Endothelial cell of umbilical vein (primary cell): ENCODE measurements at regions not wholly inside any gene's neighbourhood (a gene's known extent, or its start where the extent isn't known, plus 50 kb on each side); places are given as distances from the start of the nearest gene placed in this dataset.

ENCODE experiments used
- BruUV-seq: library from RNA; stranded (reverse); fragments of 400-500 nt; replicated peaks from 2 replicates; lab custom pipeline; 2021; lab: Mats Ljungman, UMichigan
- CTCF ChIA-PET: fragments of 300-600, 350-600 bp; sonication (Branson Sonifier 250); formaldehyde crosslinking; loops from one replicate; lab custom pipeline; 2021; ENCODE audit warnings: antibody characterized with exemption, inconsistent platforms; lab: Charles Lee
- POLR2A ChIA-PET: fragments of 300-600, 350-600 bp; sonication (Branson Sonifier 250); formaldehyde crosslinking; loops from one replicate; lab custom pipeline; 2021; ENCODE audit warnings: antibody characterized with exemption, inconsistent platforms; lab: Charles Lee
- DNase-seq: peaks from one replicate; pipeline ENCODE4 v3.0.0-alpha.2; 2011; ENCODE audit warnings: low read depth, low spot score
- FAIRE-seq: peaks from 2 replicates; lab custom pipeline; 2011; peaks lifted over from hg19 to GRCh38; lab: Jason Lieb, UNC
- H2AFZ ChIP-seq: 2 replicates; pipeline ENCODE4 v1.6.0; 2012; ENCODE audit warnings: low read depth, low read length, control low read depth, inconsistent platforms
- H3K27ac ChIP-seq: 2 replicates; pipeline ENCODE4 v1.5.1; 2011; ENCODE audit warnings: low read depth, mild to moderate bottlenecking, control low read depth, low read length, moderate library complexity; ENCODE audit not compliant: insufficient read depth
- H3K27me3 ChIP-seq, 2 experiments: 2 replicates each; pipeline versions ENCODE4 v1.6.0 to v1.6.1; 2011; ENCODE audit warnings: low read length in 2 of 2, mixed read lengths in 1 of 2; ENCODE audit not compliant: control insufficient read depth in 2 of 2, insufficient read depth in 2 of 2
- H3K36me3 ChIP-seq, 2 experiments: 2 replicates in 1 of 2; 3 replicates in 1 of 2; pipeline ENCODE4 v1.5.1; 2011; ENCODE audit warnings: low read length in 2 of 2, mild to moderate bottlenecking in 1 of 2, moderate library complexity in 1 of 2; ENCODE audit not compliant: control insufficient read depth in 2 of 2, insufficient read depth in 2 of 2; ENCODE audit errors: extremely low read depth in 1 of 2
- H3K4me1 ChIP-seq: 3 replicates; pipeline ENCODE4 v1.5.1; 2011; ENCODE audit warnings: mild to moderate bottlenecking, low read length; ENCODE audit not compliant: control insufficient read depth, insufficient read depth; ENCODE audit errors: extremely low read depth
- H3K4me2 ChIP-seq: 2 replicates; pipeline ENCODE4 v1.6.1; 2011; ENCODE audit warnings: low read length, control low read depth, mixed read lengths; ENCODE audit not compliant: insufficient read depth
- H3K4me3 ChIP-seq, 3 experiments: fragments of 200-600 bp in 1 of 3; sonication (generic), shearing (Covaris generic) in 1 of 3; replicated peaks in 1 of 3; 2 replicates each; pipeline ENCODE4 v1.5.1; 2011 to 2016; ENCODE audit warnings: control low read depth in 3 of 3, low read length in 3 of 3, mild to moderate bottlenecking in 2 of 3, inconsistent platforms in 1 of 3, low read depth in 1 of 3, moderate library complexity in 1 of 3; ENCODE audit not compliant: insufficient read depth in 1 of 3
- H3K79me2 ChIP-seq: 2 replicates; pipeline ENCODE4 v1.6.0; 2012; ENCODE audit warnings: low read length, inconsistent platforms; ENCODE audit not compliant: control insufficient read depth, insufficient read depth
- H3K9ac ChIP-seq: replicated peaks from 2 replicates; pipeline ENCODE3; 2011; ENCODE audit warnings: low read length, control low read depth; ENCODE audit not compliant: insufficient read depth; ENCODE audit errors: extremely low read depth
- H3K9me1 ChIP-seq: replicated peaks from 3 replicates; pipeline ENCODE4 v1.6.0; 2011; ENCODE audit warnings: mild to moderate bottlenecking, low read length; ENCODE audit not compliant: control insufficient read depth, insufficient read depth; ENCODE audit errors: extremely low read depth
- H3K9me3 ChIP-seq: replicated peaks from 2 replicates; pipeline ENCODE4 v1.5.1; 2012; ENCODE audit warnings: low read length, inconsistent platforms; ENCODE audit not compliant: control insufficient read depth, insufficient read depth
- H4K20me1 ChIP-seq: replicated peaks from 2 replicates; pipeline ENCODE3; 2011; ENCODE audit warnings: mild to moderate bottlenecking, low read length; ENCODE audit not compliant: control insufficient read depth, insufficient read depth; ENCODE audit errors: extremely low read depth
- EZH2 ChIP-seq: IDR thresholded peaks from 2 replicates; pipeline ENCODE4 v1.6.1; 2012; ENCODE audit warnings: borderline replicate concordance, low read depth, mild to moderate bottlenecking, moderate library complexity, low read length, inconsistent platforms; ENCODE audit not compliant: severe bottlenecking
- FOS ChIP-seq: IDR thresholded peaks from 2 replicates; pipeline ENCODE4 v1.6.1; 2011; ENCODE audit warnings: mild to moderate bottlenecking, low read length, moderate library complexity, borderline replicate concordance; ENCODE audit not compliant: insufficient read depth
- GATA2 ChIP-seq: IDR thresholded peaks from 2 replicates; pipeline ENCODE4 v1.7.0; 2011; ENCODE audit warnings: low read depth, mild to moderate bottlenecking, moderate library complexity, mixed read lengths, low read length; ENCODE audit not compliant: insufficient read length, insufficient read depth
- JUN ChIP-seq: IDR thresholded peaks from 2 replicates; pipeline ENCODE4 v1.6.1; 2011; ENCODE audit warnings: borderline replicate concordance, low read depth; ENCODE audit not compliant: insufficient read length, insufficient read depth
- MYC ChIP-seq: IDR thresholded peaks from one replicate; pipeline ENCODE4 v1.6.1; 2011; ENCODE audit warnings: mild to moderate bottlenecking, low read depth, low read length
- POLR2A ChIP-seq: IDR thresholded peaks from 2 replicates; pipeline ENCODE4 v1.6.1; 2012; ENCODE audit warnings: low read depth, mild to moderate bottlenecking, control low read depth, low read length
- POLR2AphosphoS5 ChIP-seq: IDR thresholded peaks from 2 replicates; pipeline ENCODE4 v1.6.1; 2012; ENCODE audit warnings: low read depth, mild to moderate bottlenecking, control low read depth, low read length, moderate library complexity; ENCODE audit not compliant: insufficient read depth
- dilution Hi-C: fragments of 300-500 bp; cut with MboI; formaldehyde crosslinking; loops from one replicate; pipeline ENCODE4 v1.15.0; 2019; ENCODE audit warnings: low sequenced_read_pairs; ENCODE audit not compliant: extremely low pct_ligation_motif_present
- intact Hi-C: fragments of 100-400 bp; cut with micrococcal nuclease; formaldehyde crosslinking; loops from one replicate; pipeline ENCODE4 v1.10.0; 2022
- TF ChIP-seq, protein P1 (sequence below), 2 donors: IDR thresholded peaks; 1 replicate in 1 of 2; 2 replicates in 1 of 2; pipeline ENCODE4 v1.5.1; 2011; ENCODE audit warnings: low read length in 2 of 2, mild to moderate bottlenecking in 2 of 2, moderate library complexity in 2 of 2, control low read depth in 1 of 2, inconsistent platforms in 1 of 2, low read depth in 1 of 2; ENCODE audit not compliant: insufficient read depth in 1 of 2; ENCODE audit errors: extremely low read depth in 1 of 2
- TF ChIP-seq, protein P2 (sequence below): IDR thresholded peaks from 2 replicates; pipeline ENCODE4 v1.6.1; 2011; ENCODE audit not compliant: insufficient read depth, insufficient read length

DNA sequence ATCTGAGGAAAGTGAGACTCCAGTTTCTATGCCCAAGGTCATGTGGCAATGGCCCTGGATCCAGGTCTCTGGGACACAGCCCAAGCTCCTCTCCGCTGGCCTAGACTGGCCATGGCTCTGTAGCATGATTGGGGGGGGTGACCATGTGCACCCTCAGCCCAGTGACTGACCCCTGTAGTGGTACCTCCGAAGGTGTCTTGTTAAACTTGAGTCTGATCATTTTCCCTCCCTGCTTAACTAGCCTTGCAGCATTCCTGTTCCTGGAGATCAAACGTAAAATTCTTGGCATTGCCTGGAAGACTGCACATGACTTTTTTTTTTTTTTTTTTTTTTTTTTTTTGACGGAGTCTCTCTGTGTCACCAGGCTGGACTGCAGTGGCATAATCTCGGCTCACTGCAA, 1116.0 kb downstream of the TBC1D22A start:
- H3K36me3 ChIP-seq: no peaks in the 10 kb centered on the region
- H3K9ac ChIP-seq: no peak overlapping the region
- POLR2A ChIA-PET: no interaction called here
- H3K79me2 ChIP-seq: no peaks in the 10 kb centered on the region
- H3K4me3 ChIP-seq: no peak overlapping the region
- no peak overlapping the region for H3K4me2 ChIP-seq
- dilution Hi-C loops (no loop called here), intact Hi-C loops (no loop called here)
- no TSS peak for BruUV-seq
- no peak overlapping the region for H2AFZ ChIP-seq
- FAIRE-seq (no peak), DNase-seq (no peak)
- TF ChIP-seq MYC (no peak), POLR2A (no peak), EZH2 (no peak), GATA2 (no peak), JUN (no peak), FOS (no peak), POLR2AphosphoS5 (no peak)
- TF ChIP-seq, protein P1, sequence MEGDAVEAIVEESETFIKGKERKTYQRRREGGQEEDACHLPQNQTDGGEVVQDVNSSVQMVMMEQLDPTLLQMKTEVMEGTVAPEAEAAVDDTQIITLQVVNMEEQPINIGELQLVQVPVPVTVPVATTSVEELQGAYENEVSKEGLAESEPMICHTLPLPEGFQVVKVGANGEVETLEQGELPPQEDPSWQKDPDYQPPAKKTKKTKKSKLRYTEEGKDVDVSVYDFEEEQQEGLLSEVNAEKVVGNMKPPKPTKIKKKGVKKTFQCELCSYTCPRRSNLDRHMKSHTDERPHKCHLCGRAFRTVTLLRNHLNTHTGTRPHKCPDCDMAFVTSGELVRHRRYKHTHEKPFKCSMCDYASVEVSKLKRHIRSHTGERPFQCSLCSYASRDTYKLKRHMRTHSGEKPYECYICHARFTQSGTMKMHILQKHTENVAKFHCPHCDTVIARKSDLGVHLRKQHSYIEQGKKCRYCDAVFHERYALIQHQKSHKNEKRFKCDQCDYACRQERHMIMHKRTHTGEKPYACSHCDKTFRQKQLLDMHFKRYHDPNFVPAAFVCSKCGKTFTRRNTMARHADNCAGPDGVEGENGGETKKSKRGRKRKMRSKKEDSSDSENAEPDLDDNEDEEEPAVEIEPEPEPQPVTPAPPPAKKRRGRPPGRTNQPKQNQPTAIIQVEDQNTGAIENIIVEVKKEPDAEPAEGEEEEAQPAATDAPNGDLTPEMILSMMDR (IDR thresholded peaks at IDR 0.05; ENCODE audit: extremely low read depth in 1 of 2, insufficient read depth in 1 of 2, low read depth in 1 of 2, low read length in 2 of 2): no peak
- TF ChIP-seq, protein P2, sequence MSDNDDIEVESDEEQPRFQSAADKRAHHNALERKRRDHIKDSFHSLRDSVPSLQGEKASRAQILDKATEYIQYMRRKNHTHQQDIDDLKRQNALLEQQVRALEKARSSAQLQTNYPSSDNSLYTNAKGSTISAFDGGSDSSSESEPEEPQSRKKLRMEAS: no peak
- no peaks in the 10 kb centered on the region for H3K4me1 ChIP-seq
- H3K9me1 ChIP-seq: no peaks in the 10 kb centered on the region
- no peak overlapping the region for H3K27ac ChIP-seq
- peaks cover 14% of the 10 kb centered on the region for H3K9me3 ChIP-seq
- H3K27me3 ChIP-seq: no peaks in the 10 kb centered on the region
- CTCF ChIA-PET: no interaction called here
- H4K20me1 ChIP-seq: no peaks in the 10 kb centered on the region
